ENCODE measurements at regions not wholly inside any gene's neighbourhood (a gene's known extent, or its start where the extent isn't known, plus 50 kb on each side); places are given as distances from the start of the nearest gene placed in this dataset.

- no peak for DNase-seq (ENCODE audit: low read depth)
- TF ChIP-seq CTCF (IDR thresholded peaks at IDR 0.05; ENCODE audit: insufficient read depth, low read length) = no peak
- no peak overlapping the region for H3K4me3 ChIP-seq (ENCODE audit: low read depth, low read length)
Measured at GRCh38 chr11:19349340-19350025, 108.7 kb upstream of the E2F8 start.

- no peak for TF ChIP-seq CTCF (IDR thresholded peaks at IDR 0.05; ENCODE audit: insufficient read depth, low read length)
- DNase-seq (ENCODE audit: low read depth) = no peak
- no peak overlapping the region for H3K4me3 ChIP-seq (ENCODE audit: low read depth, low read length)
Measured at GRCh38 chr11:19347911-19348310, 107.2 kb upstream of the E2F8 start.

- no peak for TF ChIP-seq CTCF (IDR thresholded peaks at IDR 0.05; ENCODE audit: insufficient read depth, low read length)
- DNase-seq (ENCODE audit: low read depth) = peak; percentile 34
Measured at GRCh38 chr11:19345848-19346681, 105.3 kb upstream of the E2F8 start.

DNA sequence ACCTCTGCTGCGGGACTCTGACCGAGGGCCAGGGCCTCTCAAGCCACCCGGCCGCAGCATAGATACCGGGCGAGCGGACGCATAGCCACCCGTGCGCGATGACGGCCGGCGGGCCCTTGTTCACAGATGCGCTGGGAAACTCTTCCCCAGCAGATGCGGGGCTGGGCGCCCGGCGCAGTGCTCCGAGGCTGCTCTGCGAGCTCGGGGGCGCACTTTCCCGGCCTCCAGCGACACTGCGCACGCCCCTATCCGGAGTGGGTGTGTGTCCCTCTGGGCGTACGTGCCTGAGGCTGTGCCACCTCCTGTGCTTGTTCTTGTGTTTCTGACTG, 104.7 kb upstream of the E2F8 start:
- peak overlapping the region; percentile 77 for H3K4me3 ChIP-seq (ENCODE audit: low read depth, low read length)
- no peak for DNase-seq (ENCODE audit: low read depth)
- no peak for TF ChIP-seq CTCF (IDR thresholded peaks at IDR 0.05; ENCODE audit: insufficient read depth, low read length)

More at GRCh38 chr11:19345848-19346681, 105.3 kb upstream of the E2F8 start:
- H3K4me3 ChIP-seq (ENCODE audit: low read depth, low read length) = peak overlapping the region; percentile 77

- no peak for TF ChIP-seq CTCF (IDR thresholded peaks at IDR 0.05; ENCODE audit: insufficient read depth, low read length)
- DNase-seq (ENCODE audit: low read depth) = peak; percentile 53
- H3K4me3 ChIP-seq (ENCODE audit: low read depth, low read length) = peak overlapping the region; percentile 77
Measured at GRCh38 chr11:19344661-19345518, 104.1 kb upstream of the E2F8 start.

GRCh38 chr11:19342036-19342435, 101.3 kb upstream of the E2F8 start:
- H3K4me3 ChIP-seq (ENCODE audit: low read depth, low read length) = no peak overlapping the region
- no peak for TF ChIP-seq CTCF (IDR thresholded peaks at IDR 0.05; ENCODE audit: insufficient read depth, low read length)
- no peak for DNase-seq (ENCODE audit: low read depth)
